Kidney epithelial cell (primary cell): ENCODE measurements at regions not wholly inside any gene's neighbourhood (a gene's known extent, or its start where the extent isn't known, plus 50 kb on each side); places are given as distances from the start of the nearest gene placed in this dataset.

Source experiments
- DNase-seq: peaks from one replicate; pipeline ENCODE4 v3.0.0-alpha.2; 2010; ENCODE audit warnings: low read depth
- H3K27me3 ChIP-seq: 2 replicates; pipeline ENCODE4 v1.6.0; 2011; ENCODE audit warnings: low read length; ENCODE audit not compliant: control insufficient read depth, insufficient read depth
- H3K36me3 ChIP-seq: 2 replicates; pipeline ENCODE4 v1.5.1; 2011; ENCODE audit warnings: low read length; ENCODE audit not compliant: control insufficient read depth, insufficient read depth
- H3K4me3 ChIP-seq: 2 replicates; pipeline ENCODE4 v1.5.1; 2011; ENCODE audit warnings: low read depth, mild to moderate bottlenecking, control low read depth, low read length
- CTCF ChIP-seq: IDR thresholded peaks from 2 replicates; pipeline ENCODE4 v1.5.1; 2011; ENCODE audit warnings: mild to moderate bottlenecking, moderate library complexity, low read length, control low read depth, inconsistent platforms; ENCODE audit not compliant: insufficient read depth, poor library complexity, severe bottlenecking

GRCh38 chr4:24226667-24227066 lies 336.8 kb upstream of the PPARGC1A start:
- no peak for DNase-seq
- no peak overlapping the region for H3K4me3 ChIP-seq
- no peaks in the 10 kb centered on the region for H3K27me3 ChIP-seq
- H3K36me3 ChIP-seq: no peaks in the 10 kb centered on the region
- TF ChIP-seq CTCF: no peak

- Histone ChIP-seq H3K36me3 (no peaks in the 10 kb centered on the region), H3K4me3 (no peak overlapping the region), H3K27me3 (no peaks in the 10 kb centered on the region)
- TF ChIP-seq CTCF: no peak
- no peak for DNase-seq
Observed at GRCh38 chr4:24226023-24226422, 336.2 kb upstream of the PPARGC1A start.

- no peak for DNase-seq
- Histone ChIP-seq H3K27me3 (no peaks in the 10 kb centered on the region), H3K36me3 (no peaks in the 10 kb centered on the region), H3K4me3 (no peak overlapping the region)
- no peak for TF ChIP-seq CTCF
Observed at GRCh38 chr4:24224446-24224845, 334.6 kb upstream of the PPARGC1A start.

- Histone ChIP-seq H3K36me3 (no peaks in the 10 kb centered on the region), H3K27me3 (no peaks in the 10 kb centered on the region), H3K4me3 (no peak overlapping the region)
- TF ChIP-seq CTCF: no peak
- DNase-seq: no peak
Observed at GRCh38 chr4:24219209-24219608, 329.4 kb upstream of the PPARGC1A start.

GRCh38 chr4:24218566-24218965 lies 328.7 kb upstream of the PPARGC1A start:
- no peak for TF ChIP-seq CTCF
- H3K4me3 ChIP-seq: no peak overlapping the region
- H3K36me3 ChIP-seq: no peaks in the 10 kb centered on the region
- no peaks in the 10 kb centered on the region for H3K27me3 ChIP-seq
- no peak for DNase-seq

GRCh38 chr4:24214796-24215195 lies 324.9 kb upstream of the PPARGC1A start:
- no peak for DNase-seq
- no peak for TF ChIP-seq CTCF
- Histone ChIP-seq H3K4me3 (no peak overlapping the region), H3K27me3 (no peaks in the 10 kb centered on the region), H3K36me3 (no peaks in the 10 kb centered on the region)
